Activated naive CD4-positive, alpha-beta T cell treated with anti-CD3 and anti-CD28 coated beads, Interleukin-2, amount 50 U/mL, for 24 hours (primary cell): ENCODE measurements at regions not wholly inside any gene's neighbourhood (a gene's known extent, or its start where the extent isn't known, plus 50 kb on each side); places are given as distances from the start of the nearest gene placed in this dataset.
"Not testable (repeated sequence)": the region's sequence is repeated elsewhere in the genome, so short reads cannot be mapped to it uniquely, and the experiment has no call there.

Experiments
- H3K27ac Mint-ChIP-seq: one replicate; pipeline ENCODE4 v1.8.0; 2021; ENCODE audit warnings: mild to moderate bottlenecking, mixed read lengths
- H3K27me3 Mint-ChIP-seq: one replicate; pipeline ENCODE4 v1.8.0; 2021; ENCODE audit warnings: mixed read lengths
- H3K36me3 Mint-ChIP-seq: one replicate; pipeline ENCODE4 v1.8.0; 2021; ENCODE audit warnings: mixed read lengths
- H3K4me1 Mint-ChIP-seq: one replicate; pipeline ENCODE4 v1.8.0; 2021; ENCODE audit warnings: mixed read lengths
- H3K4me3 Mint-ChIP-seq: one replicate; pipeline ENCODE4 v1.8.0; 2021; ENCODE audit warnings: mild to moderate bottlenecking, mixed read lengths
- H3K9me3 Mint-ChIP-seq: one replicate; pipeline ENCODE4 v1.8.0; 2021; ENCODE audit warnings: mixed read lengths

GRCh38 chr5:126015235-126016181 is 407.7 kb upstream of the GRAMD2B start:
- no peaks in the 10 kb centered on the region for H3K9me3 Mint-ChIP-seq
- no peak overlapping the region for H3K4me3 Mint-ChIP-seq
- H3K4me1 Mint-ChIP-seq = no peaks in the 10 kb centered on the region
- no peak overlapping the region for H3K27ac Mint-ChIP-seq
- no peaks in the 10 kb centered on the region for H3K27me3 Mint-ChIP-seq
- no peaks in the 10 kb centered on the region for H3K36me3 Mint-ChIP-seq

DNA sequence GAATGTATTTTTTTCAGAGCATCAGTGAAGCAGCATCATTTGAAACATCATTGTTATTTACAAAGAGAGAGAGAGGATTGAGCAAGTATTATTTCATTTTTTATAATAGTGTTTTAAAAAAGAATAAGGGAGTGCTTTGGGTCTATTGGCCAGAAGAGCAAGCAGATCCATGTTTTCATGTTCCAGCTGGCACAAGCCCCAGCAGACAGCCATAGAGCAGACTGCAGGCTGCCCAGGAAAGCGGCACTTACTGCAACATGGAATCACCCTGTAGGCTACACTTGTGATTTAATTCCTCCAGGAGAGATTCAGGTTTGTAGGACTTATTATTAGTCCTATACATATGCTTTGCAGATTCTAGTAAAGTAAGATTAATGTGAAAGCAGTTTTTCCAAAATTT is 407.0 kb upstream of the GRAMD2B start:
- H3K9me3 Mint-ChIP-seq = no peaks in the 10 kb centered on the region
- H3K27me3 Mint-ChIP-seq = no peaks in the 10 kb centered on the region
- H3K4me3 Mint-ChIP-seq = no peak overlapping the region
- no peaks in the 10 kb centered on the region for H3K36me3 Mint-ChIP-seq
- H3K27ac Mint-ChIP-seq = no peak overlapping the region
- H3K4me1 Mint-ChIP-seq = no peaks in the 10 kb centered on the region

GRCh38 chr5:126017096-126017495 is 406.1 kb upstream of the GRAMD2B start:
- no peak overlapping the region for H3K4me3 Mint-ChIP-seq
- no peaks in the 10 kb centered on the region for H3K27me3 Mint-ChIP-seq
- no peaks in the 10 kb centered on the region for H3K36me3 Mint-ChIP-seq
- no peak overlapping the region for H3K27ac Mint-ChIP-seq
- H3K4me1 Mint-ChIP-seq = no peaks in the 10 kb centered on the region
- no peaks in the 10 kb centered on the region for H3K9me3 Mint-ChIP-seq

- no peaks in the 10 kb centered on the region for H3K9me3 Mint-ChIP-seq
- H3K27me3 Mint-ChIP-seq = no peaks in the 10 kb centered on the region
- no peaks in the 10 kb centered on the region for H3K36me3 Mint-ChIP-seq
- H3K27ac Mint-ChIP-seq = no peak overlapping the region
- H3K4me3 Mint-ChIP-seq = no peak overlapping the region
- no peaks in the 10 kb centered on the region for H3K4me1 Mint-ChIP-seq
These were observed 402.4 kb upstream of the GRAMD2B start for GRCh38 chr5:126020770-126021169.

- Mint-ChIP-seq H3K9me3 (peaks cover 10% of the 10 kb centered on the region), H3K4me1 (no peaks in the 10 kb centered on the region), H3K27me3 (no peaks in the 10 kb centered on the region), H3K36me3 (no peaks in the 10 kb centered on the region), H3K27ac (no peak overlapping the region), H3K4me3 (no peak overlapping the region)
These were observed 399.2 kb upstream of the GRAMD2B start for GRCh38 chr5:126023994-126024441.

DNA sequence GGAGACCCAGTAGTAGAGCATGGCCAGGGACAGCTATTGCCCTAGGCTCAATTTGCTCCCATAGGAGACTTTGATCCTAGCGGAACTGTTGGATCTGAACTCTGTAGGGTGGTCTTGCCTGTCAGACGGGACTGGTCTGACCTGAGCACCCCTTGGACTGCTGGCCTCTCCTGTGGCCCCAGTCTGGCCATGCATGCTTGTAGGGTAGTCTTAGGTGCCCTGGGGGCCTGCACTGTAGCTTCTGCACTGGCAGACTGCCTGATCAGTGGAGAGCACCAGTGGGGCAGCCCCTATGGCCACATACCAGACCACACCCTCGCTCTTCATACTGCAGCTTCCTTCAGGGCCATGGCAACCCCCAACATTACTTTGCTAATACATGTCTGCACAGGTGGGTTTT is 396.1 kb upstream of the GRAMD2B start:
- Mint-ChIP-seq H3K4me1 (no peaks in the 10 kb centered on the region), H3K27ac (no peak overlapping the region), H3K27me3 (no peaks in the 10 kb centered on the region), H3K36me3 (no peaks in the 10 kb centered on the region), H3K9me3 (peaks cover 23% of the 10 kb centered on the region), H3K4me3 (no peak overlapping the region)

- no peaks in the 10 kb centered on the region for H3K4me1 Mint-ChIP-seq
- H3K27ac Mint-ChIP-seq = no peak overlapping the region
- H3K4me3 Mint-ChIP-seq = no peak overlapping the region
- H3K36me3 Mint-ChIP-seq = no peaks in the 10 kb centered on the region
- no peaks in the 10 kb centered on the region for H3K27me3 Mint-ChIP-seq
- H3K9me3 Mint-ChIP-seq = peaks cover 23% of the 10 kb centered on the region
These were observed 395.6 kb upstream of the GRAMD2B start for GRCh38 chr5:126027652-126028051.

DNA sequence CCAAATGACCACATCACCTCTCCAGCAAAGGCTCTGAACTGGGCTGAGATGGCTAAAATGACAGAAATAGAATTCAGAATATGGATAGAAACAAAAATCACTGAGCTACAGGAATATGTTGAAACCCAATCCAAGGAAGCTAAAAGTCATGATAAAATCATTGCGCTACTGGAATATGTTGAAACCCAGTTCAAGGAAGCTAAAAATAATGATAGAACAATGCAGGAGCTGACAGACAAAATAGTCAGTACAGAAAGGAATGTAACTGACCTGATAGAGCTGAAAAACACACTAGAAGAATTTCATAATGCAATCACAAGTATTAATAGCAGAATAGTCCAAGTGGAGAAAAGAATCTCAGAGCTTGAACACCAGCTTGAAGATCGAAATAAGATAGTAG is 394.9 kb upstream of the GRAMD2B start:
- H3K4me1 Mint-ChIP-seq = no peaks in the 10 kb centered on the region
- H3K27me3 Mint-ChIP-seq = no peaks in the 10 kb centered on the region
- H3K4me3 Mint-ChIP-seq = no peak overlapping the region
- peaks cover 23% of the 10 kb centered on the region for H3K9me3 Mint-ChIP-seq
- no peak overlapping the region for H3K27ac Mint-ChIP-seq
- no peaks in the 10 kb centered on the region for H3K36me3 Mint-ChIP-seq

DNA sequence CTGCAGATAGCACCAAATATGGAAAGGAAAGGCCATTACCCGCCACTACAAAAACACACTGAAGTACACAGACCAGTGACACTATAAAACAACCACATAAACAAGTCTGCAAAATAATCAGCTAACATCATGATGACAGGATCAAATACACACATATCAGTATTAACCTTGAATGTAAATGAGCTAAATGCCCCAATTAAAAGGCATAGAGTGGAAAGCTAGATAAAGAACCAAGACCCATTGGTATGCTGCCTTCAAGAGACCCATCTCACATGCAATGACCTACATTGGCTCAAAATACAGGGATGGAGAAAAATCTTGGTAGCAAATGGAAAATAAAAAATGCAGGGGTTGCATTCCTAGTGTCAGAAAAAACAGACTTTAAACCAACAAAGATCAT is 393.9 kb upstream of the GRAMD2B start:
- not testable (repeated sequence) for H3K36me3 Mint-ChIP-seq, H3K27ac Mint-ChIP-seq, H3K4me3 Mint-ChIP-seq, H3K4me1 Mint-ChIP-seq, H3K27me3 Mint-ChIP-seq
- peaks cover 23% of the 10 kb centered on the region for H3K9me3 Mint-ChIP-seq

- Mint-ChIP-seq H3K36me3 (no peaks in the 10 kb centered on the region), H3K4me3 (no peak overlapping the region), H3K27ac (no peak overlapping the region), H3K4me1 (no peaks in the 10 kb centered on the region), H3K27me3 (no peaks in the 10 kb centered on the region), H3K9me3 (peaks cover 23% of the 10 kb centered on the region)
These were observed 392.5 kb upstream of the GRAMD2B start for GRCh38 chr5:126030698-126031097.

GRCh38 chr5:126031989-126032716 is 391.1 kb upstream of the GRAMD2B start:
- H3K27me3 Mint-ChIP-seq = no peaks in the 10 kb centered on the region
- no peak overlapping the region for H3K27ac Mint-ChIP-seq
- H3K36me3 Mint-ChIP-seq = no peaks in the 10 kb centered on the region
- no peak overlapping the region for H3K4me3 Mint-ChIP-seq
- peaks cover 23% of the 10 kb centered on the region for H3K9me3 Mint-ChIP-seq
- no peaks in the 10 kb centered on the region for H3K4me1 Mint-ChIP-seq

DNA sequence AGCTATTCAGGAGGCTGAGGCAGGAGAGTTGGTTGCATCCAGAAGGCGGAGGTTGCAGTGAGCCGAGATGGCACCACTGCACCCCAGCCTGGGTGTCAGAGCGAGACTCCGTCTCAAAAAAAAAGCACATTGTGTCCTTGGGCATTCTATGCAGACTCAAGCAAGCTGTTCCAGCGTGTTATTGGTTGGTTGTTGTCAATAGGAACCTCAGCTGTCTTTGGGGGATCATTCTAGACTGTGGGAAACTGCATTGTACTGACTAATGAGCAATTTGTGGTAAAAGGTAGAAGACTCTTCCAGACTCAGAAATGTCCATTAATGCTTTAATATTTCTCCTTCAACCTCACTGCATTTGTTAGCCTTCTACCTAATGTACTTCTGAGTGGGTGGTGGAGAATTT is 379.5 kb upstream of the GRAMD2B start:
- H3K4me1 Mint-ChIP-seq = no peaks in the 10 kb centered on the region
- H3K9me3 Mint-ChIP-seq = no peaks in the 10 kb centered on the region
- H3K27me3 Mint-ChIP-seq = no peaks in the 10 kb centered on the region
- no peak overlapping the region for H3K4me3 Mint-ChIP-seq
- no peak overlapping the region for H3K27ac Mint-ChIP-seq
- H3K36me3 Mint-ChIP-seq = no peaks in the 10 kb centered on the region

- Mint-ChIP-seq H3K9me3 (no peaks in the 10 kb centered on the region), H3K4me1 (no peaks in the 10 kb centered on the region), H3K27ac (no peak overlapping the region), H3K36me3 (no peaks in the 10 kb centered on the region), H3K27me3 (no peaks in the 10 kb centered on the region), H3K4me3 (no peak overlapping the region)
These were observed 379.0 kb upstream of the GRAMD2B start for GRCh38 chr5:126044111-126044668.

GRCh38 chr5:126044931-126045565 is 378.2 kb upstream of the GRAMD2B start:
- H3K4me1 Mint-ChIP-seq = no peaks in the 10 kb centered on the region
- H3K36me3 Mint-ChIP-seq = no peaks in the 10 kb centered on the region
- no peaks in the 10 kb centered on the region for H3K27me3 Mint-ChIP-seq
- H3K27ac Mint-ChIP-seq = no peak overlapping the region
- H3K9me3 Mint-ChIP-seq = no peaks in the 10 kb centered on the region
- no peak overlapping the region for H3K4me3 Mint-ChIP-seq

GRCh38 chr5:126046318-126046717 is 376.9 kb upstream of the GRAMD2B start:
- H3K36me3 Mint-ChIP-seq = no peaks in the 10 kb centered on the region
- no peaks in the 10 kb centered on the region for H3K9me3 Mint-ChIP-seq
- no peak overlapping the region for H3K4me3 Mint-ChIP-seq
- no peaks in the 10 kb centered on the region for H3K4me1 Mint-ChIP-seq
- no peak overlapping the region for H3K27ac Mint-ChIP-seq
- H3K27me3 Mint-ChIP-seq = no peaks in the 10 kb centered on the region
